ENCODE measurements at regions not wholly inside any gene's neighbourhood (a gene's known extent, or its start where the extent isn't known, plus 50 kb on each side); places are given as distances from the start of the nearest gene placed in this dataset.

GRCh38 chr4:138736362-138736761 lies 279.2 kb upstream of the NOCT start:
- intact Hi-C loops (cut with DNase I), result no loop called here
- DNase-seq, result no peak

GRCh38 chr4:138734746-138735145 lies 280.8 kb upstream of the NOCT start:
- 38 to 44% methylated on average over 1 of the region's 1 CpG for WGBS, 2 donors
- no peaks in the 10 kb centered on the region for H3K9me3 ChIP-seq
- H3K27me3 ChIP-seq, result no peaks in the 10 kb centered on the region
- no peaks in the 10 kb centered on the region for H3K36me3 ChIP-seq
- peaks cover 0 to 5% (median 0%) of the 10 kb centered on the region in 3 donors for H3K4me1 ChIP-seq
- DNase-seq, result no peak
- TF ChIP-seq CTCF (IDR thresholded peaks at IDR 0.05) (no peak), POLR2A (IDR thresholded peaks at IDR 0.05) (no peak)
- H3K4me3 ChIP-seq, result no peak overlapping the region
- intact Hi-C loops (cut with DNase I), result no loop called here
- H3K27ac ChIP-seq, result no peak overlapping the region

More at GRCh38 chr4:138736362-138736761, 279.2 kb upstream of the NOCT start:
- peaks cover 0 to 5% (median 0%) of the 10 kb centered on the region in 3 donors for H3K4me1 ChIP-seq
- no peaks in the 10 kb centered on the region for H3K36me3 ChIP-seq
- H3K27me3 ChIP-seq, result no peaks in the 10 kb centered on the region
- H3K27ac ChIP-seq, result no peak overlapping the region
- H3K9me3 ChIP-seq, result no peaks in the 10 kb centered on the region
- TF ChIP-seq CTCF (IDR thresholded peaks at IDR 0.05) (no peak), POLR2A (IDR thresholded peaks at IDR 0.05) (no peak)
- H3K4me3 ChIP-seq, result no peak overlapping the region

GRCh38 chr4:138728566-138728965 lies 287.0 kb upstream of the NOCT start:
- intact Hi-C loops (cut with DNase I), result no loop called here
- 63 to 78% methylated on average over 3 of the region's 3 CpGs for WGBS, 2 donors
- no peaks in the 10 kb centered on the region for H3K36me3 ChIP-seq
- no peaks in the 10 kb centered on the region for H3K27me3 ChIP-seq
- H3K4me1 ChIP-seq, result no peaks in the 10 kb centered on the region
- H3K9me3 ChIP-seq, result no peaks in the 10 kb centered on the region
- DNase-seq, result no peak
- no peak overlapping the region for H3K4me3 ChIP-seq
- H3K27ac ChIP-seq, result no peak overlapping the region
- TF ChIP-seq POLR2A (IDR thresholded peaks at IDR 0.05), result no peak
- TF ChIP-seq CTCF (IDR thresholded peaks at IDR 0.05), result no peak

GRCh38 chr4:138727731-138728130 lies 287.9 kb upstream of the NOCT start:
- H3K36me3 ChIP-seq, result no peaks in the 10 kb centered on the region
- no peak overlapping the region for H3K27ac ChIP-seq
- no peak overlapping the region for H3K4me3 ChIP-seq
- H3K27me3 ChIP-seq, result no peaks in the 10 kb centered on the region
- no peaks in the 10 kb centered on the region for H3K4me1 ChIP-seq
- no peaks in the 10 kb centered on the region for H3K9me3 ChIP-seq
- intact Hi-C loops (cut with DNase I), result no loop called here
- WGBS, 2 donors, result 72 to 92% methylated on average over 3 of the region's 3 CpGs
- TF ChIP-seq POLR2A (IDR thresholded peaks at IDR 0.05), result no peak
- TF ChIP-seq CTCF (IDR thresholded peaks at IDR 0.05), result no peak
- DNase-seq, result no peak

- DNase-seq, result no peak
- no peak overlapping the region for H3K4me3 ChIP-seq
- intact Hi-C loops (cut with DNase I), result no loop called here
- H3K27me3 ChIP-seq, result no peaks in the 10 kb centered on the region
- H3K9me3 ChIP-seq, result no peaks in the 10 kb centered on the region
- no peak for TF ChIP-seq CTCF (IDR thresholded peaks at IDR 0.05)
- no peak for TF ChIP-seq POLR2A (IDR thresholded peaks at IDR 0.05)
- no peak overlapping the region for H3K27ac ChIP-seq
- no peaks in the 10 kb centered on the region for H3K4me1 ChIP-seq
- no peaks in the 10 kb centered on the region for H3K36me3 ChIP-seq
- 75 to 76% methylated on average over 4 of the region's 4 CpGs for WGBS, 2 donors
These were observed 291.1 kb upstream of the NOCT start for GRCh38 chr4:138724530-138724929.

Measured in esophagus squamous epithelium (tissue), 5 donors.